D341Med (cell line): ENCODE measurements at regions not wholly inside any gene's neighbourhood (a gene's known extent, or its start where the extent isn't known, plus 50 kb on each side); places are given as distances from the start of the nearest gene placed in this dataset.

Source experiments
- DNase-seq: peaks from one replicate; pipeline ENCODE4 v3.0.0; 2012; ENCODE audit warnings: low spot score

DNA sequence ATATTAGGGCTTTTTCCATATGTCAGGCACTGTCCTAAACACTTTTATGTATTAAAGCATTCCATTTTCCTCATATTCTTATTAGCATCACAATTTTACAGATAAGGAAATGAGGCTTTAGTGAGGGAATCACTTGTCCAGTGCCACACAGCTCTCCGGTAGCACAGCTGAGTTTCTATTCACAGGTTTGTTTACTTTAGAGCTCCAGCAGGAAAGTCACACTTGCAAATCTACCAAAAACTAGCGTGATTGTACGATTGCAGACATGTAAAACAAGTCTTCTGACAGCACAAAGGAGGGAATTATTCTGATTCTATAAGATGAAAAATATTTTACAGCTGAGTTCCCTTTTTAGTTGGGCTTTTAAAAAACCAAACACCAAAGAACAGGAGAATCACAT lies 472.1 kb downstream of the TMA16 start:
- DNase-seq: no peak

DNA sequence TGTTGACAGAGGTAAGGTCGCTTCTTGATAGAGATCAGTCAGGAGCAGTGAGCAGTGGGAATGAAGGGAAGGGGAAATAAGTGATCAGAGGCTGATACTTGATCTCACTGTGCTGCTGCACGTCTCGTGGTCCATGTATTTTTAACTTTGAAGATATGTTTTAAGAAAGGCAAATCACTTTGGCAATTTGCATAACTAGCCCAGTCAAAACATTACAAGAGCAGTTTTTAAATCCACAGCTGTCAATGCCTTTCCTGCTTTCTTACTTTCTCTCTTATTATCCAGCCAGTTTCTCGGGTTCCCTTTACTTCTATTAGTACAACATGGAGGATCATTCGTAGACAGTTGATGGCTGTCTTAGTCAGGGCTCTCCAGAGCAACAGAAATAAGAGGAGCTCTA lies 472.8 kb downstream of the TMA16 start:
- DNase-seq: no peak

DNA sequence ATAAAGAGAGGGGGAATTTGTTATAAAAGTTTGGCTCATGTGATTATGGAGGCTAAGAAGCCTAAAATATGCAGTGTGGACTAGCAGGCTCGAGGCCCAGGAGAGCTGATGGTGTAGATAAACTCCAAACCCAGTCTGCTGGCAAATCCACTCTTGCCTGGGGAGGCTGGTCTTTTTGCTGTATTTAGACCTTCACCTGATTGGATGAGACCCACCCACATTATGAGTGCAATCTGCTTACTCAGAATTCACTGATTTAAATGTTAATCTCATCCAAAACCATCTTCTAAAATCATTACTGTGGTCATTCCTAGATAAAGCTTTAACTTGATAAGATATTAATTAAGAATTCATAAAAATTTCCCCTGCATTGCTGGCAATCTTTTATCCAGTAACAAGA lies 473.2 kb downstream of the TMA16 start:
- DNase-seq: no peak

DNA sequence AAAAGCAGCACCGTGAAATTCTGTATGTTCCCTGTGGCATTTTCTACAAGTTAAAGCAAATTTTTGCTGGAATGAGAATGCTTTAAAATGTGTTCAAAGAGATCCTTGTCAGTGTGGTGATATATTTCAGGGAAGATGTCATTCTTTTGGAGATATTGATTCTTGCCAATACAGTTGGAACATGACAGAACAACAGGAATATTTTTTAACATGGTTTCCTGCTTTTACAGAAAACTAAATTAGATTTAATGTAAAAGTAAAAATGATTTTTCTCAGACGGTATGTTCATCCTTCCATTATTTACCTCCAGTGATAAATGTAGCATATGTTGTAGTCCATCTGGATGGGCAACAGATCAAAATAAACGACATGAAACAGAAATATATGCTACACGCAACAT lies 474.8 kb downstream of the TMA16 start:
- no peak for DNase-seq

DNA sequence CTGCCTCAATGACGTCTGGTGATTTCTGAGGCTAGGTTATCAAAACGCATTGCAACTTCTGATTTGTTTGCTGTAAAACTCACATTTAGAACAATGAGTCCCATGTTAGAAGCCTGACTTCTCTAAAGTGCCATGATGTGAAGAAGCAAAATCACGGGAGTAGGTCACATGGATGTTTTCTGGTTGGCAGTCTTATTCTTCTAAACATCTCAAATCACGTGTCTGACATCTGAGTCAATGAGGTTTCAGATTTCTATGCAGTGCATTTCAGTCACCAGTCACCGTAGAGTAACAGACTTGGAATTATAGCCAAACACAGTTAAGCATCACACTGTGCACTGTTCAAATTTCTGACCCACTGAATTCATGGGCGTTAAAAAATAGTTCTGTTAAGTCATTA lies 482.1 kb downstream of the TMA16 start:
- no peak for DNase-seq

DNA sequence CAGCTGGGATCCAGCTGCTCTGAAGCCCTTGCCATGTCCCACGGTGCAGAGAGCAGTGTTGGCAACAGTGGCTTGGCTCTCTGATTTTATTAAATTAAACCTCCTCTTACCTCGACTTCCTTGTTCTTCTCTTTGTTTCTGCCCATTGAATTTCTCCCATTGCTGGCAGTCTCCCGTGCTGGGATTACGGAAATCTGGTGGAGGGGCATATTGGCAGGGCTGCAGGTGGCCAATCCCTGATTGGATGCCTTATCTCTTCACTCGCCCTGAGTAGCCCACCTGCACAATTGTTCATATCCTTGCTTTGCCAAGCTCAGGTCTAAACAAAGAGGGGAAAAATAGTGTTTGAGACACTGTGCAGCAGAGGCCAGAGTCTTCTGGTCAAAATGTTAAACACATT lies 493.9 kb downstream of the TMA16 start:
- DNase-seq: peak; percentile 38

DNA sequence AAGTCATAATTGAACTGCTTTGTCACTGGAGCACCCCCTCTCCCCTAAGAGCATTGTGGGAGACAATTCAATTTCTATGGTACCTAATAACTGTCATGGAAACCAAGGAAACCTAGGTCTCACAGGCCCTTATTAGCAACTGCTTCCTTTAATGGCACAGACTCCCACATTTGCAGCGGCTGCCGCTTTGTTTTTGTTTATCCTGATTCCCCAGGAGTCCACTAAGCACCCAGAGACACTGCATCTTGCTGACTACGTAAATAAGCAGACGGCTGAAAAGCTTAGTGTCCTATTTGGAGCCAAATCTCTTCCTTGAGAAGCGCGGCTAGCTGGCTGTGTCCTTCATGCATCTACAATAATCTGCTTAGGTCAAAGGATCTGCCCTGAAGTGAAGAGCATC lies 494.4 kb downstream of the TMA16 start:
- peak; percentile 66 for DNase-seq

DNA sequence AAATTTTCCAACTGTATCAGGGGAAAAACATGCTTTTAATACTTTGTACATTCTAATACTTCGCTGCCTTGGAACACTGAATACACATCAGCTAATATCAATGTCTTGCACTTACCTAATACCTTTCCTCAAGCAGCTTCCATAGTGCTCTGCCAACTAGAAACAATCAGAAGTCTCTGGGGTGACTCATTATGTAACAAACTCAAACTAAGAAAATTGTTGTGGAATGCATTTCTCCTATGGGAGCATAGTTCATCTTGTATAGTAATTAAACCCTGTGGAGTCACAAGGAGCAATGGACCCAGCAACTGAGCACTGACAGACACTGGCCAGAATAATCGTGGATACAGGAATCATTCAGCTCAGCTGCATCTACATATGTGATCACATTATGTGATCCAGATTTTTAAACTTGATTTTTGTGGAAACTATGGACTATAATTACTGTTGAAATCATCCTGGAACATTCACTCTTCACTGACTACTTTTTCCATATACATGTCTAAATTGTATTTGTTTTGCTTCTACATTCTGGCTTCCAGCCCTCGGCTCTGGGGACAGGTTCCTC lies 496.9 kb downstream of the TMA16 start:
- DNase-seq: no peak

DNA sequence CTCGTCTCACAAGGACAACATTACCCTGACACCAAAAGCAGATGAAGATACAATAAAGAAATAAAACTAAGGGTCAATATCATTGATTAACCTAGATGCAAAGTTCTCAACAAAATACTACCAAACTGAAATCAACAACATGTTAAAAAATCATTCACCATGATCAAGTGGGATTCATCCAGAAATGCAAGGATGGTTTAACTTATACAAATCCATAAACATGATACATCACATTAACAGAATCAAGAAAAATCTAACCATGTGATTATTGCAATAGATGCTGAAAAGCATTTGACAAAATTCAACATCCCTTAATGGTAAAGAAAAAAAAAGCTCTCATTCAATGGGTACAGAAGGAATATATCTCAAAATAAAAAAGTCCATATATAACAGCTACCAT lies 514.9 kb downstream of the TMA16 start:
- no peak for DNase-seq

DNA sequence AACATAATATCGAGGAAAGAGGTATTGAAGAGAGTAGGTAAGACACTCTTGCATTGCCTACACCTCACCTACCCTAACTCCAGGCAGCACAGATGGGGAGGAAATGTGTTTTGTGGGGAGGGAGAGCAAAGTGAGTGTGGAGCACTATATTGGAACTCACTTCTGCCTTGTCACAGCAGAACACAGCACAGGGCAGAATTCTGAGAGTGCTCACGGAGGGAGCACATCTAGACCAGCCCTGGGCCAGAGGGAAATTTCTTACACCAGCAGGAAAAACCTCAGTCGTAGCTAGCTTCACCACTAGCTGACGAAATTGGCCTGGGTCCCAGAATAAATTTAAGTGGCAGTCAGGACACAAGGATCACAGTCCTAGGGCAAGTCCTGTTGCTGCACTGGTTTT lies 517.3 kb downstream of the TMA16 start:
- no peak for DNase-seq

DNA sequence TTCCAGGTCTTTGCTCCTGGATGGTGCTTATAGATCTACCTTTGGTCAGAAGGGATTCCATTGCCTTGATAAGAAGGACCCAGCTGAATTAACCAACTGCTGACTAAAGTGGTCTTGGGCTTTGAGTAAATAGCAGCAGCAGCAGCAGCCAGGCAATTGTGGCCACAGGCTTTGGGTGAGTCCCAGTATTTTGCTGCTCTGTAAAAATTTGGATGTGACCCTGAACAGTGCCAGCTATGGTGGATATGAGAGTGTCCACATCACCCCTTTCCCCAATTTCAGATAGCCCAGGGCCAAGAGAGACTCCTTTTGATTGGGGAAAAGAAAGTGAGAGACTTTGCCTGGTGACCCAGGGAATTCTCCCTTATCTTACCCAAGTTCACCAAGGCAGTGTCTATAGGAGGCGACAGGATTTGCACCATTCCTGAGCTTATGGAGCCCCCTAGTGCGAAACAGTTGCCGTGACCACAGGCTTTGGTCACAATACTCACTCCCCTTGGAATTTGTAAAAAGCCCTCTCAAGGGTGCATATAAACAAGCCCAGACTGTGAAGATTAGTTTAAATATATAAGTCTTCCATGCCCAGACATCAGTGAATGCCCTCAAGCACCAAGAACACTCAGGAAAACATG lies 518.0 kb downstream of the TMA16 start:
- DNase-seq: peak; percentile 69

DNA sequence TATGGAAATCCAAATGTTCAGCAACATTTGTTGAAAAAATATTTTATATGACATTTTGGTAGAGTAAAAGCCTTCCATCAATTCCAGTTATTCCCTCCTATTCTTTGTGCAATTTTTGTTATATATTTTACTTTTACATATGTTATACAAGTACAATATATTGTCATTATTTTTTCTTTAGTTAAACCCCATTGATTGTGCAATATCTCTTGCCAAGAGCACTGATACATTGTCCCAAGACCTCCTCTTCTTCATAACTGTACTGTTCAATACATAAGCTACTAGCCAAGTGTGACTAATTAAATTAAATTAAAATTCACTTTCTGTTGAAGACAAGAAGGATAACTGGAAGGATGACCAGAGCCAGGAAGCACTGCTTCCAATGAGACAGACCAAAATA lies 527.5 kb downstream of the TMA16 start:
- no peak for DNase-seq

DNA sequence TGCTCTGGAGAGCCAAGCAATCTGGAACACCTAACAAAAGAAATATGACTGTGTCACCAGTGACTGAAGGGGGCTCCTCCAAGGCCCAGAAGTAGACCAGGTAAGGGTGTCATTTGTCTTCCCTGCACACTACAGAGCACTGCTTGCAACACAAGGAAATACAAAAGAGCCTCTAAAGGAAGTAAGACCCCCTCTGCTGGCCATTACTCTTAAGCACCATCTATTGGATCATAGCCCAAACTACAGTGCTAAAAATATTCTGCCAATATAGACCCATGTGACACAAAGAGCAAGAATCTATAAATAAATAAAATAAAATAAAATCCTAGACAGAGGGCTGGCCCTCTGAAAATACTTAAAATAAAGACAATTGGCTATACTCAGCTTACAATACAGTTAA lies 528.7 kb downstream of the TMA16 start:
- DNase-seq: no peak

DNA sequence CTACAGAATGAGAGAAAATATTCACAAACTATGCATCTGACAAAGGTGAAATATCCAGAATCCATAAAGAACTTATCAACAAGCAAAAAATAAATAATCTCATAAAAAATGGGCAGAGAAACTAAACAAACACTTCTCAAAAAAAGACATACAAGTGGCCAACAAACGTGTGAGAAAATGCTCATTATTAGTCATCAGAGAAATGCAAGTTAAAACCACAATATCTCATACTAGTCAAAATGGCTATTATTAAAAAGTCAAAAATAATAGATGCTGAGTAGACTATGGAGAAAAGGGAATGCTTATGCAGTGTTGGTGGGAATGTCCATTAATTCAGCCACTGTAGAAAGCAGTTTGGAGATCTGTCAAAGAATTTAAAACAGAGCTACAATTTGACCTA lies 533.3 kb downstream of the TMA16 start:
- no peak for DNase-seq

DNA sequence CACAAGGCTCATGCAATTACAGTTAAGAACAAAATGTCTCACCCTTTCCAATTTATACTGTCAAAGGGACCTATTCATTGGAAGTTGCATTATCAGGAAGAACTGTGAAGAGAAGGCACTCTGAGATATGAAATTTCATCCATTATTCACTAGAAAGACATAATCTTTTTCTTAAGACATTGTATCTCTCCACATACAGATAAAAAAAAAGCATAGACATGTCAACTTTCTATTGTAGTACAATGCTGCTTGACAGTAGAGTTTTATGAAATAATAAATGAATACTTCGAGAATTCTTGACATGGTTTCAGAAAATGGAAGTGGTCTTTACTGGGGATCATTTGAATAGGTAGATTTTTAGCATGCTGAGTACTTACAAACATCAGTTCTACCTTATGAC lies 545.0 kb downstream of the TMA16 start:
- DNase-seq: no peak

DNA sequence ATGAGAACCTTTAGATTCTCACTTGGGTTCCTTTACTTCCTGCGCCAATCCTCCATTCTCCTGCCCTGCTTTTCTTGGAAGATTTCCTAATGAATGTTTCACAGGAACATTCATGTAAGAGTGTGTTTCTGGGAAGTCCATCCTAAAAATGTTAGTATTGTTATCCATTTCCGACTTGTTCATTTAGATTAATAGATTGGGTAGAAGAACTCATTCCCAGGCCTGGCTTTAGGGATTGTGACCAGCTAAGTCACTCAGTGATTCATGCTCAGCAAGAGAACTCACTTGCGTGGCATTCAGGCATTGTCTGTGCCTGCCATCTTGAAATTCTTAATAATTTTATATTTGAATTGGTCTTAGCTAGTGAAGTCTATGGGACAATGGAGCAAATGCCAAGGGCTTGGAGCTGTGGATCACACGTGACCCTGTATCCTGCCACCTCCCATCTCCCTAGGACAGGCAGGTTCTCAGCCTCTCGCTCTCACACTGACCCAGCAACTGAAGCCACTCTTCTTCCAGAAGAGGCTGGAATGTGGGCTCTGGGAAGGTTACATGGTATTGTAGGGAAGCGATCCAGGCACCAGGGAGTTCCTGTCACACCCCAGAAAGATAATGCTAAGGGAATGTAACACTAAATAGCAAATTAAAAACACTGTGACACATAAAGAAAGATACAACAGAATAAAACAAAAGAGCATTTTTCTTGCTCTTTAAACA lies 562.1 kb downstream of the TMA16 start:
- no peak for DNase-seq

DNA sequence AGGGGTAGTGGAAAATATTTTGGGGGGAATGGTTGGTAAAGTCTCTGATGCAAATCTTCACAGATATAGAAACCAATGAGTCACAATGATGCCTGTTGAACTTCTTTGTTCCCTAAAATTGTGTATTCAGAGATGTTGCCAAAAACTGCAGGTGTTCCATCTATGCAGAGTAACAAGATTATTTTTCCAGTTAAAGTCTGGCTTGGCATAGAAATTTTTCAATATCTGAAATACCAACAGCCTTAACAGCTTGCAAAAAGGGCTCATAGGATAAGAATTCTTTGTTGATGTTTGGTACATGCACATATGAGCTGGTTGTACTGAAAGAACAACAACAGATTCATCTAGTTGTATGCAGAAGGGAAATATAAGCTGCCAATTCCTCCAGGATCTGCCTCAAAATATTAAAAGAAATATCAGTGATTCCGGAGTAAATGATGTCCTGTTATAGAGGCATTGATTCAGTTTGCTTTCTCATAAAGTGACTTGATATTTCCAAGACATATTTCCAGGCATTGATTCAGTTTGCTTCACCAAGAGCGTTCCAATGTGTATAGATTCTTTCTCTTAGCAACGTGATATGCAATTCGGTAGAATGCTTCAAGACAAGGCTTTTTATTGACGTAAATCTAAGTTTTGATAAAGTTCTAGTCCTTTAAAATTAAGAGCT lies 564.4 kb downstream of the TMA16 start:
- DNase-seq: no peak

DNA sequence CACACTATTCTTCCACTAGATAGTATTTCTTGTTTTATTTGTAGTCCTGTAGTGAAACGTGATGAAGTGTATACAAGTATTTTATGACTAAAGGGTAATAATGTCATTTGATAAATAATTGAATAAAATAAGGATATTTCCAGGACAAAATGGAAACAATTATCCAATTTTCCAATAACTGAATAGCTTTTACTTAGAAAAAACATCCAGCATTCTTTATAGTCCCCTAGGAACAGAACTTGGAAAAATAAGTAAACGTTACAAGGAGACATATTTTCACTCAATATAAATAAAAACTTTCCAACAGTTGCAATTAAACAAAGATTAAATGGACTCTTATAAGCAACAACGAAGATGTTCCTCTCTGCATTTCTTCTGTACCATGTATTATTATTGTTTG lies 566.0 kb downstream of the TMA16 start:
- no peak for DNase-seq

DNA sequence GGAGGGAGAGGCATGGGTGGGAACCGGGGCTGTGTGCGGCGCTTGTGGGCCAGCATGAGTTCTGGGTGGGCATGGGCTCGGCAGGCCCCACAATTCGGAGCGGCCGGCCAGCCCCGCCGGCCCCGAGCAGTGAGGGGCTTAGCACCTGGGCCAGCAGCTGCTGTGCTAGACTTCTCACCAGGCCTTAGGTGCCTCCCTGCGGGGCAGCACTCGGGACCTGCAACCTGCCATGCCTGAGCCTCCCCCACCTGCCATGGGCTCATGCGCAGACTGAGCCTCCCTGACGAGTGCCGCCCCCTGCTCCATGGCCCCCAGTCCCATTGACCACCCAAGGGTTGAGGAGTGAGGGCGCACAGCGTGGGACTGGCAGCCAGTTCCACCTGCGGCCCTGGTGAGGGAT lies 573.9 kb downstream of the TMA16 start:
- no peak for DNase-seq

DNA sequence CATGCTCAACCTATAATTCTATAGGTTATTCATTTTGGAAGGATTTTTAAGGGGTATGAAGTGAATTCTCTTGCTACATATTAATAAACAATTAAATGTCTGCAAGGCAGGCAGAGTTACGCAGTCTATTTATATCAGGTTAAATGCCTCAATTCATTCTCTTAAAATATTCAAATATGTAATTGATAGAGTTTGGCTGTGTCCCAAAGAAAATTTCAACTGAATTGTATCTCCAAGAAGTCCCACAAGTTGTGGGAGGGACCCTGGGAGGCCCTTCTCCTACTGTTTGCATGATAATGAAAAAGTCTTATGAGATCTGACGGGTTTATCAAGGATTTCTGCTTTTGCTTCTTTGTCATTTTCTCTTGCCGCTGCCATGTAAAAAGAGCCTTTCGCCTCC lies 576.1 kb downstream of the TMA16 start:
- DNase-seq: no peak

DNA sequence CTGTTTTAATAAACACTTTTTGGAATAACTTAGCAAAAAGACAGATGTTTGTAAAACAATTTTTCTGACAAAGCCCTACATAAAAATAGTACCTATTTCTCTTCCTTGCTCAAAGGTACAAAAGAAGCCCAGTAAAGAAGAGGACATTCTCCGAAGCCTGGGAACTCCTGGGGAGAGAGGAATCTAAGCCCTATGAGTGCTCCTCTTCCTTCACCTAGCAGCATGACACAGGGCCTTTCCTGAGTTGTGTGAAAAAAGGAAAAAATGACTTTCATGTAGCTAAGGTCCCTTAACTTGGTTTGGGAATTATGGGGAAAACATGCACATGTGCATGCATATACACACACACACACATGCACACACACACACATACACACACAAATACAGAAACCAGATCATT lies 586.9 kb downstream of the TMA16 start:
- peak; percentile 20 for DNase-seq

DNA sequence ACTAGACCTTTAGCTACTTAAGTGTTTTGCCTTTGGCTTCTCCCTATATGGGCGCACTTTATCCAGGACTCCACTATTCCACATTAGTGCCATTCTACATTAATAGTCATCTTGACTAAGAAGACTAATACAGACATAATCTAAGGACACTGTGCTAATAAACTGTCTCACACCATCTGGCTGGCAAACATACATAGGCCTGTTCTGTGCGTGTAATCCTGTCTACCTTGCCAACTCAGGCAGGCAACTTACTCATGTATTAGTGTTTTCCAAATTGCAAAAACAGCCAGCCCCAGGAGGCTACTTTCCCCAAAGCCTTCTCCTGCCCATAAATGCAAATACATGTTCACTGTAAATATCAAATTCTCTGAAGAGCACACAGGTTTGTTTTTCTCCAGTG lies 587.3 kb downstream of the TMA16 start:
- DNase-seq: peak; percentile 51

DNA sequence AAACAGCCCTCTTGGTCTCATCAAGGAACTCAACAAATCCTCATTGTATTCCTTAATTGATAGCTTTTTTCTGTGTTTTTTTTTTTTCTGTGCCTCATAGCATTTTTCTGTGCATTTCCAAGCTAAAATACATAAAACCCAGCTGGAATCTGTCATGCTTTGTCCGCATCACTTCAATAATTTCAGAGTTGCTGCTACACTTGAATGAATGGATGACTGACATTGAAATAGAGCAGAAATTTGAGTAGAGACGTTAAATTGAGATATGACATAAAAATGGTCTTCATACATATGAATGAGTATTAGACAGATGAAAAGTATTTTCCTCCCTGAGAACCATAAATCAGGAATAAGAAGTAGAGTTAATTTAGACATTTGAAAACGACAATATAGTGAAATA lies 593.2 kb downstream of the TMA16 start:
- DNase-seq: no peak
